ENCODE measurements at regions not wholly inside any gene's neighbourhood (a gene's known extent, or its start where the extent isn't known, plus 50 kb on each side); places are given as distances from the start of the nearest gene placed in this dataset.

DNA sequence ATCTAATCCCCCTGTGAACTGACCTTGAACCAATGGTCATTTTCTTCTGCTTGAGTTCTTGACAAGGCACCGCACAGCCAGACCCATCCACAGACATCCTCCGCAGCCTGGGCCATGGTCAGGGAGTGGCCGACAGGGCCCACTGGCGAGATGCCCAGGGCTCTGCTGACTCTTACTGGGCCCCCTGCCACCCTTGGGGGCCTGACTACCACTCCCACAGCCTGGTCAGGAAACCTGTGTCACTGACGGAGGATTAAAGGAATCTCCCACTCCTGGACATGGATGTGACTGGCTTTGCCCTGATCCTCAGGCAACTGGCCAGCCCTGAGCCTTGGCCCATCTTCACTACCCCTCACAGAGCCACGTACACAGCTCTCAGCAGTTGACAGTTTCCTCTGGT lies 50.4 kb upstream of the ENO4 start:
- ATAC-seq: no peak

More for the DNA sequence above, 50.4 kb upstream of the ENO4 start:
- TF ChIP-seq ARNTL (CRISPR knock-in tag; IDR thresholded peaks at IDR 0.05; ENCODE audit: borderline replicate concordance, low read depth) (no peak), BACH2 (CRISPR knock-in tag; IDR thresholded peaks at IDR 0.05; ENCODE audit: borderline replicate concordance) (no peak), TCF4 (CRISPR knock-in tag; IDR thresholded peaks at IDR 0.05; ENCODE audit: borderline replicate concordance) (no peak), ESRRG (CRISPR knock-in tag; IDR thresholded peaks at IDR 0.05) (no peak), TOX (CRISPR knock-in tag; IDR thresholded peaks at IDR 0.05; ENCODE audit: borderline replicate concordance) (no peak), ZNF70 (CRISPR knock-in tag; IDR thresholded peaks at IDR 0.05) (no peak)
- TF ChIP-seq, protein P1, sequence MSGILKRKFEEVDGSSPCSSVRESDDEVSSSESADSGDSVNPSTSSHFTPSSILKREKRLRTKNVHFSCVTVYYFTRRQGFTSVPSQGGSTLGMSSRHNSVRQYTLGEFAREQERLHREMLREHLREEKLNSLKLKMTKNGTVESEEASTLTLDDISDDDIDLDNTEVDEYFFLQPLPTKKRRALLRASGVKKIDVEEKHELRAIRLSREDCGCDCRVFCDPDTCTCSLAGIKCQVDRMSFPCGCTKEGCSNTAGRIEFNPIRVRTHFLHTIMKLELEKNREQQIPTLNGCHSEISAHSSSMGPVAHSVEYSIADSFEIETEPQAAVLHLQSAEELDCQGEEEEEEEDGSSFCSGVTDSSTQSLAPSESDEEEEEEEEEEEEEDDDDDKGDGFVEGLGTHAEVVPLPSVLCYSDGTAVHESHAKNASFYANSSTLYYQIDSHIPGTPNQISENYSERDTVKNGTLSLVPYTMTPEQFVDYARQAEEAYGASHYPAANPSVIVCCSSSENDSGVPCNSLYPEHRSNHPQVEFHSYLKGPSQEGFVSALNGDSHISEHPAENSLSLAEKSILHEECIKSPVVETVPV (CRISPR knock-in tag; IDR thresholded peaks at IDR 0.05): no peak
- TF ChIP-seq, protein P2, sequence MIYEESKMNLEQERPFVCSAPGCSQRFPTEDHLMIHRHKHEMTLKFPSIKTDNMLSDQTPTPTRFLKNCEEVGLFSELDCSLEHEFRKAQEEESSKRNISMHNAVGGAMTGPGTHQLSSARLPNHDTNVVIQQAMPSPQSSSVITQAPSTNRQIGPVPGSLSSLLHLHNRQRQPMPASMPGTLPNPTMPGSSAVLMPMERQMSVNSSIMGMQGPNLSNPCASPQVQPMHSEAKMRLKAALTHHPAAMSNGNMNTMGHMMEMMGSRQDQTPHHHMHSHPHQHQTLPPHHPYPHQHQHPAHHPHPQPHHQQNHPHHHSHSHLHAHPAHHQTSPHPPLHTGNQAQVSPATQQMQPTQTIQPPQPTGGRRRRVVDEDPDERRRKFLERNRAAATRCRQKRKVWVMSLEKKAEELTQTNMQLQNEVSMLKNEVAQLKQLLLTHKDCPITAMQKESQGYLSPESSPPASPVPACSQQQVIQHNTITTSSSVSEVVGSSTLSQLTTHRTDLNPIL (CRISPR knock-in tag; IDR thresholded peaks at IDR 0.05; ENCODE audit: low read depth): no peak

Measured in SK-N-SH treated with all-trans-retinoic acid at 6 μM for 48 hours (cell line).